ENCODE measurements at regions not wholly inside any gene's neighbourhood (a gene's known extent, or its start where the extent isn't known, plus 50 kb on each side); places are given as distances from the start of the nearest gene placed in this dataset.

GRCh38 chr20:17068084-17068711, 158.6 kb upstream of the PCSK2 start:
- Histone ChIP-seq H3K9ac (no peak overlapping the region), H3K27me3 (ENCODE audit: insufficient read depth) (no peaks in the 10 kb centered on the region), H3K9me3 (no peaks in the 10 kb centered on the region), H3K79me2 (ENCODE audit: insufficient read depth) (no peaks in the 10 kb centered on the region), H2AFZ (ENCODE audit: low read depth) (no peak overlapping the region), H3K9me2 (no peaks in the 10 kb centered on the region), H3K27ac (ENCODE audit: low read depth in 2 of 2, low read length in 1 of 2) (no peak overlapping the region), H4K20me1 (ENCODE audit: insufficient read depth) (no peaks in the 10 kb centered on the region), H3K4me1 (ENCODE audit: control insufficient read depth in 1 of 2, insufficient read depth in 2 of 2, low read depth in 1 of 2, low read length in 1 of 2) (peaks cover 0 to 3% of the 10 kb centered on the region in 2 experiments; a peak in 1 of 4 replicates), H3K36me3 (replicated peaks in 1 of 2; ENCODE audit: control insufficient read depth in 1 of 2, insufficient read depth in 2 of 2, low read length in 1 of 2) (no peaks in the 10 kb centered on the region), H3F3A (replicated peaks; ENCODE audit: insufficient read depth) (no peaks in the 10 kb centered on the region), H3K4me2 (no peak overlapping the region), H3K4me3 (ENCODE audit: low read depth in 2 of 2, low read length in 1 of 2) (no peak overlapping the region)
- POLR2A ChIA-PET = no interaction called here
- WGBS (ENCODE audit: low lambda C conversion rate) = 30% methylated on average over 4 of the region's 4 CpGs
- no peak for DNase-seq
- TF ChIP-seq FOSL2 (IDR thresholded peaks at IDR 0.05; ENCODE audit: borderline replicate concordance, low read depth) (no peak), USF1 (IDR thresholded peaks at IDR 0.05; ENCODE audit: borderline replicate concordance, low read depth) (no peak), EZH2phosphoT487 (IDR thresholded peaks at IDR 0.05; ENCODE audit: borderline replicate concordance, low read depth) (no peak), PBX3 (IDR thresholded peaks at IDR 0.05) (no peak), GABPA (IDR thresholded peaks at IDR 0.05; ENCODE audit: low read depth) (no peak), NFIC (IDR thresholded peaks at IDR 0.05; ENCODE audit: borderline replicate concordance) (no peak), GATA2 (CRISPR knock-in tag; IDR thresholded peaks at IDR 0.05) (no peak), MAX (IDR thresholded peaks at IDR 0.05; ENCODE audit: low read depth) (no peak), CTCF (IDR thresholded peaks at IDR 0.05) (no peak), RFX5 (IDR thresholded peaks at IDR 0.05; ENCODE audit: low read length) (no peak), TEAD4 (IDR thresholded peaks at IDR 0.05; ENCODE audit: borderline replicate concordance, insufficient read depth) (no peak), IRF3 (IDR thresholded peaks at IDR 0.05; ENCODE audit: low read depth, low read length) (no peak), MEF2A (IDR thresholded peaks at IDR 0.05; ENCODE audit: borderline replicate concordance, low read depth) (no peak), FOXJ3 (CRISPR knock-in tag; IDR thresholded peaks at IDR 0.05) (no peak), MXI1 (IDR thresholded peaks at IDR 0.05; ENCODE audit: low read depth, low read length) (no peak), ELF1 (IDR thresholded peaks at IDR 0.05) (no peak), USF2 (IDR thresholded peaks at IDR 0.05; ENCODE audit: borderline replicate concordance, low read depth, low read length) (no peak), FOXM1 (IDR thresholded peaks at IDR 0.05; ENCODE audit: low read depth) (no peak), YY1 (IDR thresholded peaks at IDR 0.05; ENCODE audit: low read depth) (no peak)
- CTCF ChIA-PET = no interaction called here

All from SK-N-SH (cell line).